SK-N-SH treated with all-trans-retinoic acid at 6 μM for 48 hours (cell line): ENCODE measurements at regions not wholly inside any gene's neighbourhood (a gene's known extent, or its start where the extent isn't known, plus 50 kb on each side); places are given as distances from the start of the nearest gene placed in this dataset.

Source experiments
- ARNTL ChIP-seq: fragments of 450-650 bp; formaldehyde crosslinking; IDR thresholded peaks from 2 replicates; pipeline ENCODE4 v1.5.0; 2020; ENCODE audit warnings: low read depth, mild to moderate bottlenecking, moderate library complexity, borderline replicate concordance
- BACH2 ChIP-seq: fragments of 250-450 bp; sonication (Bioruptor Pico); IDR thresholded peaks from 2 replicates; pipeline ENCODE4 v1.9.0; 2021; ENCODE audit warnings: mild to moderate bottlenecking, borderline replicate concordance
- CSDC2 ChIP-seq: fragments of 250-450 bp; sonication (Bioruptor Pico); IDR thresholded peaks from 2 replicates; pipeline ENCODE4 v1.5.0; 2020; ENCODE audit warnings: mild to moderate bottlenecking, moderate library complexity
- PPARA ChIP-seq: fragments of 250-450 bp; sonication (Bioruptor Pico); IDR thresholded peaks from 2 replicates; pipeline ENCODE4 v1.5.0; 2020; ENCODE audit warnings: mild to moderate bottlenecking, borderline replicate concordance
- RARB ChIP-seq: fragments of 250-450 bp; sonication (Bioruptor Pico); IDR thresholded peaks from 2 replicates; pipeline ENCODE4 v1.8.0; 2021; ENCODE audit warnings: mild to moderate bottlenecking, moderate library complexity
- ZFP3 ChIP-seq: fragments of 250-450 bp; sonication (Bioruptor Pico); IDR thresholded peaks from 2 replicates; pipeline ENCODE4 v1.5.0; 2020; ENCODE audit warnings: mild to moderate bottlenecking, moderate library complexity
- ZFP30 ChIP-seq: fragments of 450-650 bp; formaldehyde crosslinking; IDR thresholded peaks from 2 replicates; pipeline ENCODE4 v1.5.0; 2022; ENCODE audit warnings: mild to moderate bottlenecking, moderate library complexity
- TF ChIP-seq, protein P1 (sequence below): fragments of 250-450 bp; sonication (Bioruptor Pico); IDR thresholded peaks from 2 replicates; pipeline ENCODE4 v1.8.0; 2021; ENCODE audit warnings: low read depth, mild to moderate bottlenecking, moderate library complexity, borderline replicate concordance
- TF ChIP-seq, protein P2 (sequence below): fragments of 250-450 bp; sonication (Bioruptor Pico); IDR thresholded peaks from 2 replicates; pipeline ENCODE4 v1.8.0; 2020; ENCODE audit warnings: mild to moderate bottlenecking, moderate library complexity, borderline replicate concordance
- TF ChIP-seq, protein P3 (sequence below): fragments of 250-450 bp; sonication (Bioruptor Pico); IDR thresholded peaks from 2 replicates; pipeline ENCODE4 v1.5.1; 2020; ENCODE audit warnings: low read depth, mild to moderate bottlenecking, moderate library complexity

DNA sequence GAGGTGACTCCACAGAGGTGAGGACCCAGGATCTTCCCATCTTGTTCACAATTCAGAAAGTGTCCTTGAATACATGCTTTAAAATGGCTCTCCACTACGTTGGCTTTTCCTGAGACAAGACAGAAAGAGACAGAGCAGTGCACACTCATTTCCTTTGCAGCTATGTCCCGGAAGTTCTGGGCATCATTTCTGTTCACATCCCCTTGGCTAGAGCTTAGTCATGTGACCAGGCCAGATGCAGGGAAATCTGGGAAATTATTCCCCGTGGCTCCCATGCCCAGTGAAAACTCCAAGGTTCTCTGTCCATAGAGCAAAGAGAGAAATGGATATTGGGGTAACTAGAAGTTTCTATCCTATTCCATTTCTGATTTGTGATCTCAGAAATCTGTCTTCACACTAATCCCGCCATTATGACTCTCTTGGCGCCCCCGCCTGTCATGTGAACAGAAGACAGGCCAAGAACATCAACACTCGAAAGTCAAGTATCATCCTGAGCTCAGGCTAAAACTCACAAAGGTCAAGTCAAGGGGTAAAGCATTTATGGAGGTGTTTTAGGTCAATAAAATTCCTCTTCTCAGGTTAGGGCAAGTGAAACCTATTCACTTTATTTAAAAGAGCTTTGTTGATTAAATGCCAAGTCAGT, 251.4 kb upstream of the HABP2 start:
- TF ChIP-seq BACH2 (CRISPR knock-in tag) (no peak), ZFP3 (CRISPR knock-in tag) (no peak), PPARA (no peak), ARNTL (CRISPR knock-in tag) (no peak), CSDC2 (CRISPR knock-in tag) (no peak), ZFP30 (CRISPR knock-in tag) (no peak), RARB (CRISPR knock-in tag) (no peak)
- TF ChIP-seq, protein P1, sequence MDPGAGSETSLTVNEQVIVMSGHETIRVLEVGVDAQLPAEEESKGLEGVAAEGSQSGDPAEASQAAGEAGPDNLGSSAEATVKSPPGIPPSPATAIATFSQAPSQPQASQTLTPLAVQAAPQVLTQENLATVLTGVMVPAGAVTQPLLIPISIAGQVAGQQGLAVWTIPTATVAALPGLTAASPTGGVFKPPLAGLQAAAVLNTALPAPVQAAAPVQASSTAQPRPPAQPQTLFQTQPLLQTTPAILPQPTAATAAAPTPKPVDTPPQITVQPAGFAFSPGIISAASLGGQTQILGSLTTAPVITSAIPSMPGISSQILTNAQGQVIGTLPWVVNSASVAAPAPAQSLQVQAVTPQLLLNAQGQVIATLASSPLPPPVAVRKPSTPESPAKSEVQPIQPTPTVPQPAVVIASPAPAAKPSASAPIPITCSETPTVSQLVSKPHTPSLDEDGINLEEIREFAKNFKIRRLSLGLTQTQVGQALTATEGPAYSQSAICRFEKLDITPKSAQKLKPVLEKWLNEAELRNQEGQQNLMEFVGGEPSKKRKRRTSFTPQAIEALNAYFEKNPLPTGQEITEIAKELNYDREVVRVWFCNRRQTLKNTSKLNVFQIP = no peak
- TF ChIP-seq, protein P2, sequence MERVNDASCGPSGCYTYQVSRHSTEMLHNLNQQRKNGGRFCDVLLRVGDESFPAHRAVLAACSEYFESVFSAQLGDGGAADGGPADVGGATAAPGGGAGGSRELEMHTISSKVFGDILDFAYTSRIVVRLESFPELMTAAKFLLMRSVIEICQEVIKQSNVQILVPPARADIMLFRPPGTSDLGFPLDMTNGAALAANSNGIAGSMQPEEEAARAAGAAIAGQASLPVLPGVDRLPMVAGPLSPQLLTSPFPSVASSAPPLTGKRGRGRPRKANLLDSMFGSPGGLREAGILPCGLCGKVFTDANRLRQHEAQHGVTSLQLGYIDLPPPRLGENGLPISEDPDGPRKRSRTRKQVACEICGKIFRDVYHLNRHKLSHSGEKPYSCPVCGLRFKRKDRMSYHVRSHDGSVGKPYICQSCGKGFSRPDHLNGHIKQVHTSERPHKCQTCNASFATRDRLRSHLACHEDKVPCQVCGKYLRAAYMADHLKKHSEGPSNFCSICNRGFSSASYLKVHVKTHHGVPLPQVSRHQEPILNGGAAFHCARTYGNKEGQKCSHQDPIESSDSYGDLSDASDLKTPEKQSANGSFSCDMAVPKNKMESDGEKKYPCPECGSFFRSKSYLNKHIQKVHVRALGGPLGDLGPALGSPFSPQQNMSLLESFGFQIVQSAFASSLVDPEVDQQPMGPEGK (CRISPR knock-in tag) = no peak
- TF ChIP-seq, protein P3, sequence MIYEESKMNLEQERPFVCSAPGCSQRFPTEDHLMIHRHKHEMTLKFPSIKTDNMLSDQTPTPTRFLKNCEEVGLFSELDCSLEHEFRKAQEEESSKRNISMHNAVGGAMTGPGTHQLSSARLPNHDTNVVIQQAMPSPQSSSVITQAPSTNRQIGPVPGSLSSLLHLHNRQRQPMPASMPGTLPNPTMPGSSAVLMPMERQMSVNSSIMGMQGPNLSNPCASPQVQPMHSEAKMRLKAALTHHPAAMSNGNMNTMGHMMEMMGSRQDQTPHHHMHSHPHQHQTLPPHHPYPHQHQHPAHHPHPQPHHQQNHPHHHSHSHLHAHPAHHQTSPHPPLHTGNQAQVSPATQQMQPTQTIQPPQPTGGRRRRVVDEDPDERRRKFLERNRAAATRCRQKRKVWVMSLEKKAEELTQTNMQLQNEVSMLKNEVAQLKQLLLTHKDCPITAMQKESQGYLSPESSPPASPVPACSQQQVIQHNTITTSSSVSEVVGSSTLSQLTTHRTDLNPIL = no peak
